HG03342 (cell line): ENCODE measurements at regions not wholly inside any gene's neighbourhood (a gene's known extent, or its start where the extent isn't known, plus 50 kb on each side); places are given as distances from the start of the nearest gene placed in this dataset.

Experiments
- ATAC-seq: cut with Tn5 transposase; IDR thresholded peaks from one replicate; pipeline ENCODE4 v1.9.1; 2021; ENCODE audit warnings: mild to moderate bottlenecking, moderate library complexity; ENCODE audit not compliant: unreplicated experiment

DNA sequence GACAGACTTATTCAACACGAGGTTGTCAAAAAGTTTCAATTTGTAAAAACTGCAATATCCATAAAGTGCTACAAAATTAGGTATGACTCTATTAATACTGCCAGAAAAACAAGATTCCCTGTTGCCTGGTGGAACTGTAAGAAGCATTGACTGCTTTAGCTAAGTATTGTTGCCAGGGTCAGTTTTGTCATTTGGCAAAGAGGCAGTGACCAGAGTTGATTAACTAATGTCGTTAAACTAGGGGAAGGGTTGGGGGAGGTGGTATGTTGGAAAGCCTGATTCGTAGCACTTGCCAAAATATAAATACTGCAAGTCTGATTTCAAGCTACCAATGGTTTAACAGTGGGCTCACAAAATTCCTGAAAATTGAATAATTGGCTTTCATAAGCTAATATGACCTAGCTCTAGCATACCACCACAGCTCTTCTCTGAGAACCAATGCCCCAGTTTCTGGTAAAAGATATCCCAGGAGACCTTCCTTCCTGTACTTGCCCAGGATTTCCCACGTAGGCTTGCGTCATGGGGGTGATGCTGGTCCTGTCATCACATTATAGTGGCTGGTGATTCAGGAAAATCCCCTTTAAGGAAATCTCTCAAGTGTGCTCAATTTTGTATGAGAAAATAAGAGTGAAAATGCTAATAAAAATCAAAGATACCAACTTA, 266.4 kb upstream of the TBC1D5 start:
- no peak for ATAC-seq

DNA sequence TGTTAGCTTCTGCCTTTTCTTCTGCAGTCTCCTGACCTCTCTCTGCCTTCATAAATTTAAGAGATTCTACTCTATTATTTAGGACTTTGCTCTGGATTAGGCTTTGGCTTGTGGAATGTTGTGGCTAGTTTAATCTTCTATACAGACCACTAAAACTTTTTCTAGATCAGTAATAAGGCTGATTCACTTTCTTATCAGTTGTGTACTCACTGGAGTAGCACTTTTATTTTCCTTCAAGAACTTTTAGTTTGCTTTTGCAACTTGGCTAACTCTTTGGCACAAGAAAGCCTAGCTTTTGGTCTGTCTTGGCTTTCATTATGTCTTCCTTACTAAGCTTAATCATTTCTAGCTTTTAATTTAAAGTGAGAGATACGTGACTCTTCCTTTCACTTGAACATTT, 265.5 kb upstream of the TBC1D5 start:
- no peak for ATAC-seq

DNA sequence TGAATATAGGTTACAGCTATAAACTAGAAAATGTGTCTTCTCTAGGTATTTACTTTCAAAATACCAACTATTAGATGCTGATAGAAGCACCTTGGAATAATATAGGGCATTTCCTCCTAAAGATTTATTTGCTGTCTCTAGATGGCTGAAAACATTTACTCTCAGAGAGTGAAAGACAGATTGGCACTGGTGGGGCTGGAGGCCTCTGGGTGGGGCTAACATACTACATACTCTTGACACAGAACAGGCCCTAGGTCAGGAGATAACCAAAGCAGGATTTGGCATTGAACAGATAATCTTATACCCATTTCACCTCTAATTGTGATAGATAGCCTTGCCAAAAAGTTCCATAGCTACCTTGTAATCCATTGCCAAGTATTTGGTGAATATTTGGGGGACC, 253.3 kb upstream of the TBC1D5 start:
- no peak for ATAC-seq

DNA sequence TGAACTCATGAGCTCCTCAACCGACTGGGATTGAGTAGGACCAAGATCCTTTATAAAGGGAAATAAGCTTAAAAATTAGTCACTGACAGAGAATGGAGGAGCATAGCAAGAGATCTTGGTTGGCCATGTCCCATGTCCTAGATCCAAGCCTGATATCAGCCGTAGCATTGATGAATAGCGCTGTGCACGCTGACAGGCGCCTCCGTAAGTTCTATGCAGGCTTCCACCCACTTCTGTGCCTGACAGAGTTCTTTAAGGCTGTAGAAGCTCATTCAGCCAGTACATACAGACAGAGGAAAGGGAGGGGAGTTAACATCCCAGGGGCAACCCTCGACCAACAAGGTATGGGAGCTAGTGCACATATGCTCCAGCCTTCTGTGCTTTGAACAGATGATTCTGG, 251.7 kb upstream of the TBC1D5 start:
- ATAC-seq, result no peak

DNA sequence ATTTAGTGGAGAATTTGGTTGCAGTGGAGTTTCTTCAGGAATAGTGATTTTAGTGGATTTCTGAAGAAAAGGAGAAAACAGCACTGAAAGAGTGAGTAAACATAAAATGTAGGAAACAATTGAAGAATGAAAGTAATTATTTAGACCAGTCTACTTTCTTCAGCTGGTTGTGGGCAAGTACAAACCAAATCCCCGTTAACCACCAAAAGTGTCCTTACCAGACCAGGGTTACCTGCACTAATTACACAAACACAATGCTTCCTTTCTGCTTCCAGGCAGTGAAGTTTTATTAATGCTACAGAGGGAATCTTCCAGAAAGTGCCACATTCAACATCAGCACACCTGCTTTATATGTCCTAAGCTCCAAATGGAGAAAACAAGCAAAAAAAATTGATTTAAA, 248.0 kb upstream of the TBC1D5 start:
- ATAC-seq, result no peak

DNA sequence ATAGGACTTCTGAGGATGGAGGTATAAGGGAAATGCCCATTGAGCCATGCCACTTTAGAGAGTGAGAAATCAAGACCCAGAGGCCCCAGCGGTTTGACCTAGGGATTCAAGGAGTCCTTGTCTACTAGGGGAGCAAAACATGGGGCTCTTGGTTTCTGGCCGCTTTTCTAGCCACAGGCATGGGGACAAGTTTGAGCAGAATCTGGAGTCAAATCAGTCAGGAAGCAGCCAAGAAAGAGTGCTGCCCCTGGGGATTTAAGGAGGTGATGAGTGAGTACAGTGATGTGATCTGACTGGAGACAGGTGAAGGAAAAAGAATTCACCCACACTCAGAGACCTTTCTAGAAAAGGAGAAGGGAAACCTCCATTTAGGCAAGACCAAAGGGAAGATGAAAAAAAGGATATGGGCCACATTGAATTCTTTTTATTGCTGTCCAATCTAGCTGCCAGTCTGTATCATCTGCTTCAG, 244.0 kb upstream of the TBC1D5 start:
- no peak for ATAC-seq

DNA sequence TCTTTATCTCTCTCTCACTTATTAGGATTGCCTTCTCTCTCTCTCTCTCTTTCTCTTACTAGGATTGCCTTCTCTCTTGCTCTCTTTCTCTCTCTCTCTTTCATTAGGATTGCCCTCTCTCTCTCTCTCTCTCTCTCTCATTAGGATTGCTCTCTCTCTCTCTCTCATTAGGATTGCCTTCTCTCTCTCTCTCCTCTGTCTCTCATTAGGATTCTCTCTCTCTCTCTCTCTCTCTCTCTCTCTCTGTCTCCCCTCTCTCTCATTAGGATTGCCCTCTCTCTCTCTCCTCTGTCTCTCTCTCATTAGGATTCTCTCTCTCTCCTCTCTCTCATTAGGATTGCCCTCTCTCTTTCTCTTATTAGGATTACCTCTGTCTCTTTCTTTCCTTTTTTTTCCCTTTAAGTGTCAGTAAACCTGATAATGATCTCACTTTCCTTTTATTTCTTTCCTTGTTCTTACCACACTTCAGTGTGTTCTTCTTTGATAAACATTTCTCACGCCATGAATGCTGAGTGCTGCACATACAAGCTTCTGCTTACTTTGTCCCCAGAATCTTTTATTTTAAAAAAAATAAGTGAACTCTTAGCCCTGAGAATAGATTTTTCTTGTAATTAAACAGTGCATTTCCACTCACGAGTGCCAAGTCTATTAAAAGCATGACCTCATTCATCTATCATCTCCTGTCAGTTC, 243.4 kb upstream of the TBC1D5 start:
- ATAC-seq, result no peak

DNA sequence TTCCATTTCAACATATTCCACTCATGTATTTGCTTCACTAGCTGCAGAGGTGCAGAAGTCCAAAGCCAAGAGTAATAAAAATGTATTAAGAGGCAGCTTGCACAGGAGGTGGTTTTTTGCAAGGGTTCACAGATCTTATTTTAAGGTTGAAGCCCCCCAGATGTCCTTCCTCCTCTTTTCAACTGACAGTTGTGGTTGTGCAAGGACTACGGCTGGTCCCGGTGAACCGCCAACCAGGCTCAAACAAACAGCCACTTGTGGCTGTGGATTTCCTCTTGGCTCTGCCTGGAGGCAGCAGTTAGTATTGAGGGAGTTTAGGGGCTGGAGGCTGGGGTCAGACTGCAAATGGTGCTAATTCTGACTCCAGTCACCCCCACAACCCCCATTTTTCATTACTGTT, 240.7 kb upstream of the TBC1D5 start:
- ATAC-seq, result no peak

DNA sequence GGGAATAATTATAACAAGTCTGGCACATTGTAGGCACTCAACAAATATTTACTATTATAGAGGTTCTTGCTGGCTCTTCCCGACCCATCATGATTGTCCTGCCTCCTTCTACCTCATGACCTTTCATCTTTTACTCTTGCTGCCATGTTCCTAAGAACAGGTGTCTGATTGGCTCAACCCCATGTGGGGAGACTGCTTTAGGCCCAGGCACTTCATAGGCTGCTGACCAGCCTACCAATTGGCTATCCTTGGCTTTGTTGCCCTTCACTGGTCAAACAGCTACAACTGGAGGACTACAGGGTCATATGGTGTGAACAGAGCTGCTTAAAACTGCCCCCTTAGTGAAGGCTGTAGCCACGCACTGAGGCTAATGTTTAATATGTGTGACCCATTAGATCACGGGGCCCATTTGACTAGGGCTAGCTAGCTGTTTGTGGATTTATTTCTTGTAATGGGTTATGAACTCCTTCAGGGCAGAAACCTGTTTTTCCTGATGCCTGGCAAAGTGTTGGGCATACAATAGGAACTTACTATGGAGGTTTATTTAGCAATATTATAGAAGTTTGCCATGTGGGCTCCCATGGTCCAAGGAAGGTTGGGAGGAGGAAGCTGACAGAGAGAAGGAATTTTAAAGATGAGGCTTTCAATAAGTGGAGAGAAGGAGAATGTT, 239.9 kb upstream of the TBC1D5 start:
- no peak for ATAC-seq

DNA sequence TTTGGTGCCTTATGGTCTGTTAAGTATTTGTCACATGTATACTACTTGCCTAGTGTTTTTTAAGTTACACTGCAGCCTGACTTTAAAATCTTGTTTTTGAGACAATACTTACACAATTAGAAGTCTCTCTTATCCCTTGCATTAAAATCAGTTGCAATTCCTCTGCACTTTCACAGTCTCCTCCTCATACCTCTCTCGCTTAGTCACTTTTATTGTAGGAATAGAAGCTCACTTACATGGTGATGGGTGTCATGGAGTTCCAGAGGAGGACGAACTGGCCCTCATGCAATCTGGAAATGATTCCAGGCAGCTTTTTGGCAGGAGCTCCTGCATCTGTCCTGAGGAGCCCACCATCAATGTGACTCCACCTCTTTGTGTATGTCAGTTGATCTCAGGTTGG, 238.4 kb upstream of the TBC1D5 start:
- no peak for ATAC-seq

DNA sequence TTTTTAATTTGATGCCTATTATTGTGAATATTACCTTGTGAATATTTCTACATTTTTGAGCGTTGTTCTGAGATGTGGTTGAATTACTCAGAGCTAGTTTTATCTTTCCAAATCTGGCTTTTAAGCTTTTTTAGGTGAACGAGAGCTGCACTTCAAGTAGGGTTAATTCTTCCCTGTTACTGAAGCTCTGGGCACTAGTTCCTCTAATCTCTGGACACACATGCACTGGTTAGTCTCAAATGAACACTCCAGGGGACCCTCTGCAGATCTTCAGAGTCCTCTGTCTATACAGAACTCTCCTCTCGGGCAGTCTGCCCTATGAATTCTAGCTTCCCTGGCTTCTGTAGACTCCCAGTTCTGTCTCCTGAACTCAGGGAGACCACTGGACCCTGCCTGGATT, 237.5 kb upstream of the TBC1D5 start:
- no peak for ATAC-seq

DNA sequence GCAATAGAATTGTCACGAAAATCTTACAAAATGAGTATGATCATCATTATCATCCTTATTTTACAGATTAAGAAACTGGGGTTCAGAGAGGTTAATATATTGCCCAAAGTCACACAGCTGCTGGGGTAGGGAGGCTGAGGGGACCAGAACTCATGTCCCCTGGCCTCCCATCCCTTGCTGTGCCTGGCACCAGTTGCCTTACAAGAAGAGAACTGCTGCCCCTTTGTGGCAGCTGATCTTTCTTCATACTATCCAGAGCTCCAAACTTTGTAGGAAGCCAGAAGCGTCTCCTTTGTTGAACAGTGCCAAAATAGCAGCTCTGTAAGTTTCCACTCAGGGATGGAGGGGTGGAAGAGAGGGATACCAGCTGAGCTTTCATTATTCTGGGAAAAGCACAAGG, 236.8 kb upstream of the TBC1D5 start:
- ATAC-seq, result no peak

DNA sequence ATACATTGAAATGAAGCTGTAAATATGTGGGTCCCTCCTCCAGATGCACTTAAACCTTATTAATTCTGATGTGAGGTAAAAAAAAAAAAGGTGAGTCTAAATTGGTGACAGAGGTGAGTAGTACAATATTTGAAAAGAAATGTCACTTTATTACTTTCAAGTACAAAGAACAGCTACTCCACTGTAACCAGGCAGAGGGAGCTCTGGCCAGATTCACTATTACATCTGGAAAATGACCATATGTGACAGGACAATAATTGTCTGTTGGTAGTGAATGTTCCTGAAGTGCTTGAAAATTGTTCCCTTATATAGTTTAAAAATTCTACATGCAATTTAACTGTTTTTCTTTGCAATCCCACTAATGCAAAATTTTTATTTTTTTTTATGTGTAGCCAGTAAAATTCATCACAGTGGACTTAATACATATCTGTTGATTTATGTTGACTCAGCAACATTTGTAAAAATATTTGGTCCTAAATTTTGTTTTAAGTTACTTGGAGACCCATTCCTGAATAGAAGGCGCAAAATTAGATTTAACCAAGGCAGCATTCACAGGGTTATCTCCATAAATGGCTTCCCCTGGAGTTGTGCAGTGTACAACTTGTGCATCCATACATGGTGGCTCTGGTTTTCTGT, 231.9 kb upstream of the TBC1D5 start:
- no peak for ATAC-seq

DNA sequence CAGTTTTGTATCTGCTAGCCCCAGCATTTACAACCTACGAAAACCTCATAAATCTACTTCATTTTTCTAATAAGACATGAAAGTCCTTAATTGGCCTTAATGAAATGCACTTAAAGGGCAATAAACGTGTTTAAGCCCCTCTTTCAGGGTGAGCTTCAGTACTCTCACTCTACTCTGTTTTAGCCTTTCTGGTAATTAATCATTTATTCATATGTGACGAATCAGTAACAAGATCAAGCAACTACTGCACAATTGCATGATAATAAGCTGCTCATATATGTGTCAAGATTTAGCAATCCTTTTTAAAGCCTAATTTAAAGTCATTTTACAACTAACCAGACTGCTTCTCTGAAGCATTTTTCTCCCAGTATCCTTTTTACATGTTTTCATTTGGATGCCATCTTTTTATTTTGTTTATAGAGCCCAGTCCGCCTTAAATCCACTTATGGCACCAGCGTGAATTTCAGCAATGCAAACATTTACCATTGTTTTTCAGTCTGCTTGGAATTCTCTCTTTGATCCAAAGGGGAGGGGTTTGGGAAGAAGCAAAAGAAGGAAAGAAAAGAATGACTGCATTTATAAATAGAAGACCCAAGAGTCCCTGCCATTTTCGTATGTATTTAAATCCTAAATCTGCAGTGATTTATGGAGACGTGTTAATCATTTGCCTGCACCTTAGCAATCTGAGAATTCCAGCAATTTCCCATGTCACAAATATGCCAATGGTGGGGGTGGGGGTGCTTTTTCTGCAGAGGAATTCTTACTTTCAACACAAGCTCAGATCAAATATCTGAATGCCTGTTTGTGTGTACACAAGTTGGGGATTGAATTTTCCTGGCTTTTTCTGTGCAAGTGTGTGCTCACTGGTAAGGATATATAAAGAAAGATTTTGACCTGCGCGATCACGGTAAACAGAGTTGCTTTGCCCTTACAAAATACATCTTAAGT, 230.8 kb upstream of the TBC1D5 start:
- ATAC-seq, result no peak

DNA sequence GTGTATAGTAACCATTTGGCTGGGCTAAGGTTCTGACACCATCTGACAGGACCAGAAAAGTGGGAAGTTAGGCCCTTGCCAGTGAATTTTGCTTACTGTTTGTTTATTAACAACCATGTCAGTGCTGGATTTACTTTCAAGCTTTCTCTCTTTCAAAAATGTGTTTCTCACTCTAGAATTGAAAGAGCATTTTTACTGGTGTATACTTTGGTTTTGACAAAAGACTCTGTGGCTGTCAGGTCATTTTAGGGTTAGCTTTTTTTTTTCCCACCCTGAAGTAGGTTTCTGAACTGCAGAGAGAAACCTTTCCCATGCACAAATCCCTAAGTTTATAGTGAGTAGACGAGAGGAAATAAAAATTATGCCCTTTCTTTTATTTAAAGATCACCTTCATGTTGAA, 230.0 kb upstream of the TBC1D5 start:
- no peak for ATAC-seq

DNA sequence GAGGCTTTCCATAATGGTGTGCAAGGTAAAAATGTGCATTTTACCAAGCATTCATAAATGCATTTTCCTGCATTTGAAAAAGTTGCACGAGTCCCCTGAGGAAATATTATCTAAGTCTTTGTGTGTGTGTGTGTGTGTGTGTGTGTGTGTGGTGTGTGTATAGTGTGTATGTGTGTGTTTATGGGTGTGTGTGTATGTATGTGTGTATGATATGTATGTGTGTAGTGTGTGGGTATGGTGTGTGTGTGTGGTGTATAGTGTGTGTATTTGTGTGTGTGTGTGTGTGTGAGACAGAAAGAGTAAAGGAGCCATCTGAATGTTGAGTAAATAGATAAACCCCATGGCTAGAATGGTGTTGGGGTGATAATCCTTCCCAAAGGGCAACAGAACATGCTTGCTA, 229.6 kb upstream of the TBC1D5 start:
- no peak for ATAC-seq

DNA sequence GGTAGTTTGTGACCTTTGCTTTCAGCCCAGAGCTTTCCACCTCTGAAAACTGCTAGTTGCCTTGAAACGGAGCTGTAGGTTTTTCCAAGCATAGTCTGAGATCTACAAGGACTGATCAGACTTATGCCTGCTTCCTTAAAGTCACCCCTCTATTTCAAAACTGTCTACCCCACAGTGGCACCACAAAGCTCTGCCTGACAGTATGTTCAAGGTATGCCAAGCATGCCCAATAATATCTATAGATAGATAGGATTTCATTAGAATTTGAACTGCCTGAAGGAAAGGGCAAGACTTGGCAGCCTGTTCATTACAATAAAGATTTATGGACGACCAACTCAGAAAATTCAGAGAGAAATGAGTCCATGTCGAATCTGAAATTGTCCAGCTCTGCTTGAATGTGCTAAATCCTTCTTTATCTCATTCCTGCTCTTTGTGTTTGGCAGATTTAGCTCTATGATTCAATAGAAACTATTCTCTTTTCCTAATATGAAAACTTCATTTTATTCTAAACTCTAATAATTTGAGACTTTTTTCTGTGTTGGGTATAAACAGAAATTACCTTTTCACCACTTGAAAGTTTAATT, 227.6 kb upstream of the TBC1D5 start:
- ATAC-seq, result no peak

DNA sequence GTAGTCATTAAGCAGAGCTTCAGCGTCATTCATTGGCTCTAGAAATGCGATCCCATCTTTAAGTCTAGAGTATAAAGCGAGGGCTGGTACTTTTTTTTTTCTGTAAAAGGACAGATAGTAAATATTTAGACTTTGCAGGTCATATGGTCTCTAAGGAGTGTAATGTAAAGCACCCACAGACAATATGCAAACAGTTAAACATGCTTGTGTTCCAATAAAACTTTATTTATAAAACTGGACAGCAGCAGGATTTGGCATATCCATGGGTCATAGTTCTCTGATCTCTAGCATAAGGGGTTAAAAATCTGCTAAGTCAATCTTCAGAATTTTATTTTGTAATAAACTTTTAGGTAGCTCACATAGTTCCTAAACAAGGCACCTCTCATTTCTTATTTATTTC, 226.8 kb upstream of the TBC1D5 start:
- ATAC-seq, result no peak

DNA sequence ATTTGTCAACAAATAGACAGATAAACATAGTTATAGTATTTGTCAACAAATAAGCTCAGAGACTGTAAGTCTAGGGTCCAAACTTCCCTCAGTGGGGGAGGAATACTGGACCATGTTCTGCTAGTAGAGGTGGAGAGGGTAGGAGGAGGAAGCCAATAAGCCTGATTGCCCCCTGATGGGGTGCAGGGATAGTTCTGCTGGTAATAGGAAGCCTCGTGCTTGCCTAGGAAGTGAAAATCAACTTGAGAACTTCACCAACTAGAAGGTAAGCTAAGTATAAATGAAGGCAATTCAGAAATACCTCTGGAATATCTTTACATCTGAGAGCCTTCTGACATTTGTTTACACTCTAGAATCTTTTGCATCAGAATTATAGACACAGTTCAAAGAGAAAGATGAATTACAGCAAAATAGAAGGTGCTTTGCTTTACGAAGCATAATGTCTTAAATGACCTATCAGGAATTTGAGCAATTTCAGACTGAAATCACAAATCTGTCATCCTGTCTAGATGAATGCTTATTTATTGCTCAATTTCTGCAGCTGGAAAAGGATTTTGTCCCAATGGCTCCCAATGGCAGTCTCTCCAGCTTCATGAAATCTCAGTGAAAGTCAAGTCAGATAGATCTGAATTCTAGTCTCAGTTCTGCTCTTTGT, 225.6 kb upstream of the TBC1D5 start:
- ATAC-seq, result no peak

DNA sequence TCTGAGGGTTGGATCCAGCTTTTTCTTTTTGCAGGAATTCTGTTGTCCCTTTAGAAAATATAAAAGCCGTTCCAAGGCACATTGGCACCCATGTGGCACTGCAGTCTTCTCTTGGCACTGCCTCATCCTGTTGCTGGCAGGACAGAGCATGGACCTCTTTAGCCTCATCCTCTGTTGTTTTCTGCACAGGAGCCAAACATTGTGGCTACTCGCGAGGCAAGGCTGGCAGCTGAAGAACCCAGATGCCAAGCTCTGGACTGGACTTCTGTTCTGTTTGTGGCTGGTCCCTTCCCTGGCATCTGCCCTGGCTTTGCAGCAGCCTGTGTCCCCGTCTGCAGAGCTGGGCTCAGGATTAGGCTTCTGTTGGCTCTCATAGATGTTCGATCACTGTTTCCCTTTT, 224.7 kb upstream of the TBC1D5 start:
- ATAC-seq, result no peak
